ENCODE measurements at regions not wholly inside any gene's neighbourhood (a gene's known extent, or its start where the extent isn't known, plus 50 kb on each side); places are given as distances from the start of the nearest gene placed in this dataset.

- DNase-seq (ENCODE audit: low read depth), result no peak
These were observed 116.5 kb upstream of the C1orf174 start for GRCh38 chr1:4016351-4017130.

GRCh38 chr1:4017636-4018365, 117.7 kb upstream of the C1orf174 start:
- DNase-seq (ENCODE audit: low read depth), result no peak

- DNase-seq (ENCODE audit: low read depth), result no peak
These were observed 118.5 kb upstream of the C1orf174 start for GRCh38 chr1:4018466-4019146.

GRCh38 chr1:4019147-4019521, 119.1 kb upstream of the C1orf174 start:
- no peak for DNase-seq (ENCODE audit: low read depth)

- no peak for DNase-seq (ENCODE audit: low read depth)
These were observed 119.7 kb upstream of the C1orf174 start for GRCh38 chr1:4019606-4020331.

GRCh38 chr1:4020449-4020848, 120.4 kb upstream of the C1orf174 start:
- no peak for DNase-seq (ENCODE audit: low read depth)

- DNase-seq (ENCODE audit: low read depth), result no peak
These were observed 121.3 kb upstream of the C1orf174 start for GRCh38 chr1:4021136-4021973.

- DNase-seq (ENCODE audit: low read depth), result no peak
These were observed 121.8 kb upstream of the C1orf174 start for GRCh38 chr1:4021974-4022268.

- DNase-seq (ENCODE audit: low read depth), result no peak
These were observed 122.6 kb upstream of the C1orf174 start for GRCh38 chr1:4022715-4023114.

GRCh38 chr1:4023678-4024077, 123.6 kb upstream of the C1orf174 start:
- no peak for DNase-seq (ENCODE audit: low read depth)

- DNase-seq (ENCODE audit: low read depth), result no peak
These were observed 124.7 kb upstream of the C1orf174 start for GRCh38 chr1:4024811-4025210.

GRCh38 chr1:4025752-4026151, 125.7 kb upstream of the C1orf174 start:
- no peak for DNase-seq (ENCODE audit: low read depth)

- no peak for DNase-seq (ENCODE audit: low read depth)
These were observed 126.9 kb upstream of the C1orf174 start for GRCh38 chr1:4027008-4027407.

GRCh38 chr1:4027492-4028138, 127.5 kb upstream of the C1orf174 start:
- no peak for DNase-seq (ENCODE audit: low read depth)

GRCh38 chr1:4028139-4028501, 128.0 kb upstream of the C1orf174 start:
- no peak for DNase-seq (ENCODE audit: low read depth)

GRCh38 chr1:4029376-4029775, 129.3 kb upstream of the C1orf174 start:
- DNase-seq (ENCODE audit: low read depth), result no peak

GRCh38 chr1:4032571-4032970, 132.5 kb upstream of the C1orf174 start:
- no peak for DNase-seq (ENCODE audit: low read depth)

- no peak for DNase-seq (ENCODE audit: low read depth)
These were observed 133.1 kb upstream of the C1orf174 start for GRCh38 chr1:4033129-4033676.

GRCh38 chr1:4033713-4034112, 133.6 kb upstream of the C1orf174 start:
- no peak for DNase-seq (ENCODE audit: low read depth)

GRCh38 chr1:4034318-4034887, 134.3 kb upstream of the C1orf174 start:
- no peak for DNase-seq (ENCODE audit: low read depth)

Data from renal cortical epithelial cell (primary cell).